Neural cell (in vitro differentiated cells): ENCODE measurements at regions not wholly inside any gene's neighbourhood (a gene's known extent, or its start where the extent isn't known, plus 50 kb on each side); places are given as distances from the start of the nearest gene placed in this dataset.

Source experiments
- EP300 ChIP-seq: fragments of 450-650 bp; conservative IDR thresholded peaks from 2 replicates; pipeline ENCODE4 v1.6.1; 2014; ENCODE audit warnings: antibody characterized with exemption, mild to moderate bottlenecking, moderate library complexity; ENCODE audit not compliant: poor library complexity, severe bottlenecking
- EZH2 ChIP-seq: fragments of 200-600, 300-800 bp; shearing (Covaris generic), sonication (generic); IDR thresholded peaks from 2 replicates; pipeline ENCODE4 v1.6.1; 2014; ENCODE audit warnings: antibody characterized with exemption, low read length, borderline replicate concordance, mild to moderate bottlenecking; ENCODE audit not compliant: insufficient read depth, poor library complexity, severe bottlenecking
- POLR2AphosphoS5 ChIP-seq: IDR thresholded peaks from 2 replicates; pipeline ENCODE4 v1.6.1; 2012
- RAD21 ChIP-seq: fragments of 450-650 bp; conservative IDR thresholded peaks from 2 replicates; pipeline ENCODE4 v1.6.1; 2014; ENCODE audit warnings: antibody characterized with exemption, mild to moderate bottlenecking, moderate library complexity
- REST ChIP-seq: IDR thresholded peaks from 2 replicates; pipeline ENCODE4 v1.6.1; 2012; ENCODE audit warnings: borderline replicate concordance
- SMC3 ChIP-seq: fragments of 450-650 bp; conservative IDR thresholded peaks from 2 replicates; pipeline ENCODE4 v1.6.1; 2014; ENCODE audit warnings: antibody characterized with exemption, mild to moderate bottlenecking, moderate library complexity; ENCODE audit not compliant: poor library complexity
- TF ChIP-seq, protein P1 (sequence below): fragments of 450-650 bp; IDR thresholded peaks from 2 replicates; pipeline ENCODE4 v1.5.1; 2014; ENCODE audit warnings: antibody characterized with exemption, mild to moderate bottlenecking, moderate library complexity; ENCODE audit not compliant: poor library complexity, severe bottlenecking

- TF ChIP-seq, protein P1, sequence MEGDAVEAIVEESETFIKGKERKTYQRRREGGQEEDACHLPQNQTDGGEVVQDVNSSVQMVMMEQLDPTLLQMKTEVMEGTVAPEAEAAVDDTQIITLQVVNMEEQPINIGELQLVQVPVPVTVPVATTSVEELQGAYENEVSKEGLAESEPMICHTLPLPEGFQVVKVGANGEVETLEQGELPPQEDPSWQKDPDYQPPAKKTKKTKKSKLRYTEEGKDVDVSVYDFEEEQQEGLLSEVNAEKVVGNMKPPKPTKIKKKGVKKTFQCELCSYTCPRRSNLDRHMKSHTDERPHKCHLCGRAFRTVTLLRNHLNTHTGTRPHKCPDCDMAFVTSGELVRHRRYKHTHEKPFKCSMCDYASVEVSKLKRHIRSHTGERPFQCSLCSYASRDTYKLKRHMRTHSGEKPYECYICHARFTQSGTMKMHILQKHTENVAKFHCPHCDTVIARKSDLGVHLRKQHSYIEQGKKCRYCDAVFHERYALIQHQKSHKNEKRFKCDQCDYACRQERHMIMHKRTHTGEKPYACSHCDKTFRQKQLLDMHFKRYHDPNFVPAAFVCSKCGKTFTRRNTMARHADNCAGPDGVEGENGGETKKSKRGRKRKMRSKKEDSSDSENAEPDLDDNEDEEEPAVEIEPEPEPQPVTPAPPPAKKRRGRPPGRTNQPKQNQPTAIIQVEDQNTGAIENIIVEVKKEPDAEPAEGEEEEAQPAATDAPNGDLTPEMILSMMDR: no peak
- TF ChIP-seq EP300 (no peak), POLR2AphosphoS5 (no peak), RAD21 (no peak), EZH2 (no peak), SMC3 (no peak), REST (no peak)
These were observed 286.2 kb downstream of the ACTL7B start for GRCh38 chr9:108569624-108570023.
